ENCODE measurements at regions not wholly inside any gene's neighbourhood (a gene's known extent, or its start where the extent isn't known, plus 50 kb on each side); places are given as distances from the start of the nearest gene placed in this dataset.

DNA sequence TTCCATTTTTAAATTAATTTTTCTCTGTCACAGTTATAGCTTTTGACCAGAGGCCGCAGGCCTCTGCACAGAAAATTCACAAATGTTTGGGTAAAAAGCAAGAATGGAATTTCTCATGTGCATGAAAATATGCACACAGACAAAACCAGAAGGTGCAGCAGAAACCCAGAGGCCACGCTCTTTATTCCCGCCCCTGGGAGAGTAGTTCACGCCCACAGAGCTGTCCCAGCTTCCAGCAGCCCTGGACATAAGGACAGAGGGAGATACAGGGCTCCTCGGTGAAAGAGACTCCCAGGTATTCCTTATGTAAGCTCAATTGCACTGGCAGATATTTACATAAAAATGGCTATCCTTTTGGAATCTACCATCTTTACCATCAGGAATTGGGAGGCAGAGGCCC lies 245.2 kb upstream of the NFE2L3 start:
- Histone ChIP-seq H2AFZ (ENCODE audit: insufficient read depth, low read depth, low read length, poor library complexity, severe bottlenecking) (no peak overlapping the region), H3K4me1 (ENCODE audit: control insufficient read depth in 2 of 2, insufficient read depth in 2 of 2, low read length in 2 of 2) (no peaks in the 10 kb centered on the region), H3K4me2 (replicated peaks; ENCODE audit: low read depth, low read length, poor library complexity, severe bottlenecking) (no peak overlapping the region), H3K9ac (ENCODE audit: low read length) (no peak overlapping the region), H3K9me3 (ENCODE audit: control extremely low read depth in 1 of 3, control insufficient read depth in 2 of 3, insufficient read depth in 1 of 3, low read length in 2 of 3) (no peaks in the 10 kb centered on the region), H3K36me3 (replicated peaks in 1 of 2; ENCODE audit: control extremely low read depth in 1 of 2, control insufficient read depth in 1 of 2, extremely low read depth in 1 of 2, insufficient read depth in 2 of 2, low read length in 1 of 2) (no peaks in the 10 kb centered on the region), H3K27me3 (replicated peaks in 1 of 4; ENCODE audit: control extremely low read depth in 1 of 4, control insufficient read depth in 3 of 4, insufficient read depth in 4 of 4, low read length in 3 of 4) (peaks cover 0 to 14% (median 0%) of the 10 kb centered on the region in 4 experiments), H3K4me3 (ENCODE audit: control extremely low read depth in 1 of 5, extremely low read depth in 1 of 5, insufficient read depth in 1 of 5, low read depth in 2 of 5, low read length in 4 of 5) (no peak overlapping the region), H3K27ac (ENCODE audit: low read length in 2 of 2) (no peak overlapping the region), H4K20me1 (ENCODE audit: control insufficient read depth, insufficient read depth, low read length, poor library complexity, severe bottlenecking) (no peaks in the 10 kb centered on the region), H3K79me2 (ENCODE audit: control insufficient read depth, insufficient read depth, low read length) (no peaks in the 10 kb centered on the region)
- intact Hi-C loops (cut with micrococcal nuclease), result no loop called here
- no peak overlapping the region for H3K4me3 Mint-ChIP-seq
- H3K27me3 Mint-ChIP-seq, result peaks cover 23% of the 10 kb centered on the region
- H3K27ac Mint-ChIP-seq, result no peak overlapping the region
- DNase-seq, result no peak
- H3K4me1 Mint-ChIP-seq, result no peaks in the 10 kb centered on the region
- WGBS (ENCODE audit: insufficient coverage), result 97% methylated on average over 3 of the region's 5 CpGs
- ATAC-seq (ENCODE audit: low read depth), result no peak
- ChIA-PET POLR2A (no interaction called here), CTCF (interaction anchor here (0.8 to 3.8 kb wide), 3 partner anchors 12 to 14 kb away, joined by 4 to 12 read pairs (median 5); no protein-coding TSS in a partner anchor)
- TF ChIP-seq EZH2 (IDR thresholded peaks at IDR 0.05; ENCODE audit: borderline replicate concordance, insufficient read depth, low read depth, low read length, poor library complexity, severe bottlenecking), result no peak
- TF ChIP-seq, protein P1, sequence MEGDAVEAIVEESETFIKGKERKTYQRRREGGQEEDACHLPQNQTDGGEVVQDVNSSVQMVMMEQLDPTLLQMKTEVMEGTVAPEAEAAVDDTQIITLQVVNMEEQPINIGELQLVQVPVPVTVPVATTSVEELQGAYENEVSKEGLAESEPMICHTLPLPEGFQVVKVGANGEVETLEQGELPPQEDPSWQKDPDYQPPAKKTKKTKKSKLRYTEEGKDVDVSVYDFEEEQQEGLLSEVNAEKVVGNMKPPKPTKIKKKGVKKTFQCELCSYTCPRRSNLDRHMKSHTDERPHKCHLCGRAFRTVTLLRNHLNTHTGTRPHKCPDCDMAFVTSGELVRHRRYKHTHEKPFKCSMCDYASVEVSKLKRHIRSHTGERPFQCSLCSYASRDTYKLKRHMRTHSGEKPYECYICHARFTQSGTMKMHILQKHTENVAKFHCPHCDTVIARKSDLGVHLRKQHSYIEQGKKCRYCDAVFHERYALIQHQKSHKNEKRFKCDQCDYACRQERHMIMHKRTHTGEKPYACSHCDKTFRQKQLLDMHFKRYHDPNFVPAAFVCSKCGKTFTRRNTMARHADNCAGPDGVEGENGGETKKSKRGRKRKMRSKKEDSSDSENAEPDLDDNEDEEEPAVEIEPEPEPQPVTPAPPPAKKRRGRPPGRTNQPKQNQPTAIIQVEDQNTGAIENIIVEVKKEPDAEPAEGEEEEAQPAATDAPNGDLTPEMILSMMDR (IDR thresholded peaks at IDR 0.05), result no peak
- no peaks in the 10 kb centered on the region for H3K9me3 Mint-ChIP-seq (ENCODE audit: insufficient read depth)

DNA sequence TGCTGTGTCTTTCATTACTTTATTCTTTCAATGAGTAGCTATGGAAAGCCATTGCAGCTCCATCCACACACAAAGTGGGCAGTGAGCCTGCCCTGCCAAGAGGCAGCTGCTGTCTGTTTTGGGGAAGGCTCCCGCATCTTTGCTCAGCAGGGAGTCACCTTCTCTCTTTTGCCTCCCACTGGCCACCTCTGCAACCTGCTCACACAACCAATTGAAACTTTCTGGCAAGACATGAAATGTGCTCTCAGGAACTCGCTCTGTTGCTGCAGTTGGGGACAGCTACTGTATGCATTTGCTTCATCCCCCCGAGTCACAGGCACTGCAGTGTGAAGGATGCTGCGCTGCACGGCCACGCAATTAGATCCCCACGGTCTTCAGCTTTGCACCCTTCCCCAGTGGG lies 244.8 kb upstream of the NFE2L3 start:
- Histone ChIP-seq H4K20me1 (ENCODE audit: control insufficient read depth, insufficient read depth, low read length, poor library complexity, severe bottlenecking) (no peaks in the 10 kb centered on the region), H3K4me3 (ENCODE audit: control extremely low read depth in 1 of 5, extremely low read depth in 1 of 5, insufficient read depth in 1 of 5, low read depth in 2 of 5, low read length in 4 of 5) (no peak overlapping the region), H2AFZ (ENCODE audit: insufficient read depth, low read depth, low read length, poor library complexity, severe bottlenecking) (no peak overlapping the region), H3K27ac (ENCODE audit: low read length in 2 of 2) (no peak overlapping the region), H3K36me3 (replicated peaks in 1 of 2; ENCODE audit: control extremely low read depth in 1 of 2, control insufficient read depth in 1 of 2, extremely low read depth in 1 of 2, insufficient read depth in 2 of 2, low read length in 1 of 2) (no peaks in the 10 kb centered on the region), H3K79me2 (ENCODE audit: control insufficient read depth, insufficient read depth, low read length) (no peaks in the 10 kb centered on the region), H3K27me3 (replicated peaks in 1 of 4; ENCODE audit: control extremely low read depth in 1 of 4, control insufficient read depth in 3 of 4, insufficient read depth in 4 of 4, low read length in 3 of 4) (peaks cover 0 to 14% (median 0%) of the 10 kb centered on the region in 4 experiments), H3K4me2 (replicated peaks; ENCODE audit: low read depth, low read length, poor library complexity, severe bottlenecking) (no peak overlapping the region), H3K9me3 (ENCODE audit: control extremely low read depth in 1 of 3, control insufficient read depth in 2 of 3, insufficient read depth in 1 of 3, low read length in 2 of 3) (no peaks in the 10 kb centered on the region), H3K9ac (ENCODE audit: low read length) (no peak overlapping the region), H3K4me1 (ENCODE audit: control insufficient read depth in 2 of 2, insufficient read depth in 2 of 2, low read length in 2 of 2) (no peaks in the 10 kb centered on the region)
- ChIA-PET POLR2A (no interaction called here), CTCF (interaction anchor here (1.8 to 3.8 kb wide), 2 partner anchors 13 to 15 kb away, joined by 5 to 12 read pairs; no protein-coding TSS in a partner anchor)
- no peaks in the 10 kb centered on the region for H3K9me3 Mint-ChIP-seq (ENCODE audit: insufficient read depth)
- no peak overlapping the region for H3K4me3 Mint-ChIP-seq
- no peaks in the 10 kb centered on the region for H3K4me1 Mint-ChIP-seq
- no peak overlapping the region for H3K27ac Mint-ChIP-seq
- peaks cover 23% of the 10 kb centered on the region for H3K27me3 Mint-ChIP-seq
- DNase-seq (no peak), ATAC-seq (ENCODE audit: low read depth) (no peak)
- 96% methylated on average over 6 of the region's 7 CpGs for WGBS (ENCODE audit: insufficient coverage)
- intact Hi-C loops (cut with micrococcal nuclease), result no loop called here
- TF ChIP-seq, protein P1 (IDR thresholded peaks at IDR 0.05), result no peak
- no peak for TF ChIP-seq EZH2 (IDR thresholded peaks at IDR 0.05; ENCODE audit: borderline replicate concordance, insufficient read depth, low read depth, low read length, poor library complexity, severe bottlenecking)
